GM15510 (cell line): ENCODE measurements at regions not wholly inside any gene's neighbourhood (a gene's known extent, or its start where the extent isn't known, plus 50 kb on each side); places are given as distances from the start of the nearest gene placed in this dataset.

ENCODE experiments used
- POLR2A ChIP-seq: IDR thresholded peaks from 3 replicates; pipeline ENCODE4 v1.6.1; 2011; ENCODE audit warnings: borderline replicate concordance; ENCODE audit not compliant: insufficient read length; ENCODE audit errors: extremely low read depth

DNA sequence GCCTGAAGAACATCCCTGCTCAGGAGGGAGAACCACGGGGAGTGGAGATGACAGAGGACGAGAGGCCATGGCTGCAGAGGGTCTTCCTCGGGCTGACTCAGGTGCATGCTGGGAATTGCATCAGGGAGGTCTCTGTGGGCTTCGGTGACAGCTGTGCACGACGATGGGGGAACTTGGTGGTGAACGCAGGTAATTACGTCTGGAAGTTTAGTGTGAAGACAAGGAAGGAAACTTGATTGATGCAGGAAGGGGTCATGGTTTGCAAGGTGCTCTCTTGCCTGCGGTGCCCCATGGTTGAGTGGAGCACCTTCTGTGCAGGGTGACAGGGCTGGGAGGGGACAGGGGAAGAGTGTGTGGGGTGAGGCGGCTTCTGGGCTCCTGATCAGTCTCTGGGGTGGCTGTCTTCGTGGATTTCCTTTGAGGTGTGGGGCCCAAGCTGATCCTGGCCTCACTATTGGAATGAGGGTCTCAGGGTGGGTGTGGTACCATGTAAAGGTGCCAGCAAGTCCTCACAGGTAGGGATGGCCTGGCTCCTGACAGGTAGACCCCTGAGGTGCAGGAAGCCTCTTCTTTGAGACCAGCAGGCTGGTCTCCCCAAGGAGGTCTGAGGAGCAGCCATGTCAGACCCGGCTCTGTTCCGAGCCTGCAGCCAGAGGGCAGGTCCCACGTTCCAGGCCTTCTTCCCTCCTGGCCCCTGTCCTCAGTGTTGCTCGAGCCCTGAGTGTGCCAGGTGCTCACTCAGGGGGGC, 1020.1 kb downstream of the TBC1D22A start:
- no peak for TF ChIP-seq POLR2A

DNA sequence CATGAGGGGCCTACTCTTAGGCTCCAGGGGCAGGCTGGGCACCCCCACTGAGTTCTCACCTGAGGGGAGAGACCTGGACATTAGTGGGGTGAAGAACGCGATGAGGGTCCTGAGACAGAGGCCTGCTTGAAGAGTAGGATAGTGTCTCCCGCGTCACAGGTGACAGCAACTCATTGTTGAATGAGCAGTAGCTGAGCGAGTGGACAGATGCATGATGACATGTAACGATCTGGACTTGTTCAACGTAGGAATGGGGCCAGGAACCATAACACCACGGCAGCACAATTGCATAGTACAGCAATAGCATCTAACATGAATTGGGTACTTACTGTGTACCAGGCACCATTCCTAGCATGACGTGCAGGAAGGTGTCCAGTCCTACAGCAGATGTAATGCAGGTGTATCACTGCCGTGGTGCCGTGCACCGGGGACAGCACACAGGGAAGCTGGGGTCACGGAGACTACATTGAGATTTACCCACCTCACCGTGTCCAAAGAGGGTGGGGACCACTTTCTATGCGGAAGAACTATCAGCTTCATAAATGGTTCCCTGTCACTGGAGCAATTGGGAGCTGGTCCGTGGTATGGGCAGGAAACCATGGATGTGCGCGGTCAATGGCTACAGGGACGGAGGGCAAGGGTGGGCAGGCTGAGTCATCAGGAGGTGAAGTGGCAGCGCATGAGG, 1019.1 kb downstream of the TBC1D22A start:
- TF ChIP-seq POLR2A: no peak

DNA sequence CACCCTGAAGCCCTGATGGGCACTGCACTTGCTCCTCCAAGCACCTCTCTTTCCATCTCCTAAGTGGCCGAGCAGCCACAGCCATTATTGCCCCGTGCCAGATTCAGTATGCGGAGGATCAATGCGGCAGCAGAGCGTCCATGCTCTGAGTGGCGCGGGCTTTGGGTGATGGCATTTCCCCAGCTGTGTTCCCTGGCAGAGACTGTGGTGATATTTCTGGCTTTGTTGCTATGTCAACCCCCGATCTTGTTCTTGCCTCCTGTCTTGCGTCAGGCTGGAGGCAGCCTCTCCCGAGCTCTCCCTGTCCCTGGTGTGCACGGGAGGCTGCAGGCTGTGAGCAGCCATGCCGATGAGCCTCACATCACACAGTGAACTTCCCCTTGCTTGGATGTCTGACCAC, 1018.6 kb downstream of the TBC1D22A start:
- no peak for TF ChIP-seq POLR2A

DNA sequence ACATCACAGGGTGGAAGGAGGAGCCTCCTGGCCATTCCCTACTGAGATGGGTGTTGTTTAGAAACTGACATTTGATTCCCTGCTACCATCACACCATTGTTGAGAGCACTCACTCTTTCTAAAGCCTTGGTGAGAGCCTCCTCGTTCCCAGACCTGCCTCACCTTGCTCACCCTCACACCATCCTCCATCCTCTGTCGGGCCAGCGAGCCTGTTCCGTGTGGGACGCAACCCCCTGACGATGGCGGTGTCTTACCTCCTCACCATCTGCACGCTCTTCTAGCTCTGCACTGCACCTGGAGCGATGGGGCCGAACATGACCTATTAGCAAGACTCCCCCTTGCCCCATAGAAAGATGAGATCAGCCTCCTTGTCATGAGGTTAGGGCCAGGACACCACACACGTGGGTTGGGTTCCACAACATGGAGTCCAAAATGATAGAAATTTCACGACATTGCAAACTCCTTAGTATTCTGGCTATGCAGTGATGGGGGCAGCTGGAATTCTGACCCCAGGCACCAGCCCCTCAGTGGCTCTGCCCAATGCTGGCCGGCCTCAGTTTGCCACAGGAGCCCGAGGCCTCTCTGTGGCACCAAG, 1017.9 kb downstream of the TBC1D22A start:
- no peak for TF ChIP-seq POLR2A

DNA sequence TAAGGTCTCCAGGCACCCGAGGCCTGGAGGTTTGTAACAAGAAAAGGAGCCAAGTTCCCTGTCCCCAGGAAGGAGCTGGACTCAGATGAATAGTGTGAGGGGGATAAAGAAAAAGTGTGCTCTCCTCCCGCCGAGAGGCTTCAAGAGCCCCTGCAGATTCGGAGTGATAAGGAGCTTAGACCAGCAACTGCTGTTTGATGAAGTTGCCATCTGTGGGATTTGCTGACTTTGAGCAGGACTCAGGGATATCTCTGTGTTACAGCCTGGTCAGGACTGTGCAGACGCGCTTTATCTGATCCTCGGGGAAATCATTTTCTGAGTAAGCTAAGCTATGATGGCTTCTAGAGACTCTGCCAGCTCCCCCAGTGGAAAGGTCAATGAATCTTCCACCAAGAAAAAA, 1017.0 kb downstream of the TBC1D22A start:
- TF ChIP-seq POLR2A: no peak

DNA sequence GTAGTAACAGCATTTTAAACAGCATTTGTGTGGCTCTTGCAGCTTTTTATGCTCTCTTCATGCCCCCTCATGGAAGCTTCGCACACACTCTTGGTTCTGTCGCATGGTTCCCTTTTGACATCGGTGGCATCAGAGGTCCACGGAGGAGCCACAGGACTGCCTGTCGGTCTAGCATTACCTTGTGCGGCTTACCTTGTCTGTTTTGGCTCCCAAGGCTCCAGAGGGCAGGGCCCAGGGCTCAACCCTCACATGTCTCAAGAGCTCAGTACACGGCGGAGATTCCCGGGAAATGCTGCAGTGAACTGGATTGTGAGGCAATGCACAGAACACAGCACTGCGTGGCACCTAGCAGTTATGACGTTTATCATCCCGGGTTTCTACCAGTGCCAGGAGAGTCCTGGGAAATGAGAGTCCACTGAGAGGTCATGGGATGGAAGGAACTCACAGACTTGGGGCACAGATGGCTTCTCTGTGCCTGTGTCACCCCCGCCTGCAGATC, 1015.8 kb downstream of the TBC1D22A start:
- TF ChIP-seq POLR2A: no peak

DNA sequence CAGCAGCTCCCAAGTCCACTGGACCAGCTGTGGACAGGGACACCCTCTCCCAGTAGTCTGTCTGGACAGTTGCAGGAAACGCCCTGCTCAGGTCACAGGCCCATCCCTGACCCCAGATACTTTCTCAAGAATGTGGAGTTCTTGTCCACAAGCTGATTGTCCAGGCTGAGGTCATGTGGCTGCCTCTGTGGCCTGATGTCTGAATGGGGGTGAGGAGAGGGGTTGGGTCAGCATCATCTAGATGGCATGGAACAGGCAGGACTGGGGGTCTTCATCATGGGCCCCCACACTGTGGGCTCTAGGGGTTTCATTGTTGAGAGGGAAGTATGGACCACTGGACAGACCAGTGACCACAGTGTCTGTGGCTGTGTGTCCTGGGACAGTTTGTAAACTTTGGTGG, 1015.0 kb downstream of the TBC1D22A start:
- TF ChIP-seq POLR2A: no peak

DNA sequence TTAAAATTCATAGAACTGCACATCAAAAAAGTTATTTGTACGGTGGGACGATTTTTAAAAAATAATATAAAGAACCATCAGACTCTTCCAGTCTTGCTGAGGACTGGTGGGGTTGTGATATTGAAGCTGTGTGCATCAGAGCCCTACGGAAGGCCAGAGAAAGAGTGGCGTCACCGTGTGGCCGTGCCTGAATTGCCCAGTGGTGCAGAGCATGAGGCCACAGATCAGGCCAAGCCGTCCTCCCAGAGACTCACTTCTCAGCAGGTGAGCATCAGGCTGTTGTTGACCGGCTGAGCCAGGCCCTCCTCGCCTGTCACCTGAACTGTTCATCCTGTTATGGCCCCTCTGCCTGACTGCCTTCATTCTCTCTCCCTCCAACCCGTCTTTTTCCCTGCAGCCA, 1013.9 kb downstream of the TBC1D22A start:
- TF ChIP-seq POLR2A: no peak

DNA sequence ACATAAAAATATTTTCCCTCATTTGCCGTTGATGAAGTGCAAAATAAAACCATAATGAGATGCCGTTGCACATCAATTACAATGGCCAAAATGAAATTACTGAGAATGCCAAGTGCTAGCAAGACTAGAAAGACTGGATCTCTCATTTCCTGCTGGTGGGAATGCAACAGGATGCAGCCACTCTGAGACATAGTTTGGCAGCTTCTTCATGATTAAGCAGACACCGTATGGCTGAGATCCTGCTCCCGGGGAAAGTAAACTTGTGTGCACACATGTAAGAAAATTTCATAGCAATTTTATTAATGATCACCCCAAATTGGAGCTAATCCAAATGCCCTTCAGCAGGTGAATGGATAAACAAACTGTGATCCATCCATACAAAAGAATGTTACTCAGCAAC, 1013.2 kb downstream of the TBC1D22A start:
- no peak for TF ChIP-seq POLR2A

DNA sequence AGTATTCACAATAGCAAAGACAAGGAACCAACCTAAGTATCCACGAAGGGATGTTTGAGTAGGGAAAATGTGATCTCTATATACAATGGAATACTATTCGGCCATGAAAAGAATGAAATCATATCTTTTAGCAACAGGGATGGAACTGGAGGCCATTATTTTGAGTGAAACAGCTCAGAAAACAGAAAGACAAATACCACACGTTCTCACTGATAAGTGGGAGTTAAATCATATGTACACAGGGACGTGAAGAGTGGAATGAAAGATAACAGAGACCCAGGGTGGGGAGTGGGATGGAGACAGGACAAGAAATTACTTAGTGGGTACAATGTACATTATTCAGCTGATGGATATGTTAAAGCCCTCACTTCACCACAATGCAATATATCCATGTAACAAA, 1012.7 kb downstream of the TBC1D22A start:
- TF ChIP-seq POLR2A: no peak

DNA sequence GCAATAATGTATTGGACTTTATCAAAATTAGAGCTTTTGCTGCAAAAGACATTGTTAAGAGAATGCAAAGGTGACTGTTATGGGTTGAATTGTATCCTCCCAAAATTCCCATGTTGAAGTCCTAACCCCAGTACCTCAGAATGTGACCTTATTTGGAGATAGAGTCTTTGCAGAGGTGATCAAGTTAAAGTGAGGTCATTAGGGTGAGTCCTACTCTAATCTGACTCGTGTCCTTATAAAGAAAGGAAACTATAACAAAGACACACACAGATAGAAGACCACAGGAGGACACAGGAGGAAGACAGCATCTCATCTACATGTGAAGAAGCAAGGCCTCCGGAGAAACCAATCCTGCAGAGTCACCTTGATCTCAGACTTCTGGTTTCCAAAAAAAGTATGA, 1011.2 kb downstream of the TBC1D22A start:
- no peak for TF ChIP-seq POLR2A

DNA sequence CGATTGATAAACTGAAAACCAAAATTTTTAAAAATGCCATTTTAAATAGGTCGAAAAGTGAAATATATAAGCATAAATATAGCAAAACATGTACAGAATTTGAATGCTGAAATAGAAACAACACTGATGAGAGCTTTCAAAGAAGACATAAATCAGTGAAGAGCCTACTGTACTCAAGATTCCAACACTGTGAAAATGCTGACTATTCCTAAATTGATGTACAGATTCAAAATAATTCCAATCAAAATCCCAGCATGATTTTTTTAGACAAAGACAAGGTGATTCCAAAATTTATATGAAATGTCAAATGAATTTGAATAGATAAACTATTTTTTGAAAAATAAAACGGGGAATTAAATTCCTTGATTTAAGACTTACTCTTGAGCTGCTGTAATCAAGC, 1010.4 kb downstream of the TBC1D22A start:
- TF ChIP-seq POLR2A: no peak

DNA sequence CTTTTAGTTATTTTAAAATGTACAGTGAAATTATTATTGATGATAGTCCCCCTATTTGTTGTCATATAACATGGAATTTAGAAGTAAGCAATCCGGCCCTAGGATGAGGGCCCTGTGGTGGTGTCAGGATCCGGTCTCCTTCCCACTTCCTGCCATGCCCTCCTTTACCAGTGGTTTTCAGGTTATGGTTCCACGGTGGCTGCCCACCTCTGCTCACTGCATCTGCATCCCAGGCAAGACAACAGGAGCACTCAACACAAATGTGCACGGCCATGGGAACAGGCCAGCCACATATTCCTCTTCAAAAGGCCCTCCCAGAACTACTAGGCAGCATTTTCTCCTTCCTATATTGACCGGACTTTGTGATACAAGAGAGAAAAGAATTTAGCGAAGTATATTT, 1007.2 kb downstream of the TBC1D22A start:
- TF ChIP-seq POLR2A: no peak

DNA sequence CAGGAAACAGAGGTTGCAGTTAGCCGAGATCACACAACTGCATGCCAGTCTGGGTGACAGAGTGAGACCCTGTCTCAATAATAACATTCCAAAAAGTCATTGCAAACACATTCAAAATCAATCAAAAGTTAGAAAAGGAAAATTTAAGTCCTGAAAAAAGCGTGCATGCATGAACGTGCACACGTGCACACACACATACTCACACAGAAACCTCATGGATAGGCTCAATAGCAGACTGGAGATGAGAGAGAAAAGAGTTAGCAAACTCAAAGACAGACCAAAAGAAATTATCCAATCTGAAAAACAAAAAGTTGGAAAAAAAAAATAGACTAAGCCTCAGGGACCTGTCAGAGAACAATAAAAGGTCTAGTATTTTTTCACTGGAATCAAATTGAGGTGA, 1005.6 kb downstream of the TBC1D22A start:
- TF ChIP-seq POLR2A: no peak

DNA sequence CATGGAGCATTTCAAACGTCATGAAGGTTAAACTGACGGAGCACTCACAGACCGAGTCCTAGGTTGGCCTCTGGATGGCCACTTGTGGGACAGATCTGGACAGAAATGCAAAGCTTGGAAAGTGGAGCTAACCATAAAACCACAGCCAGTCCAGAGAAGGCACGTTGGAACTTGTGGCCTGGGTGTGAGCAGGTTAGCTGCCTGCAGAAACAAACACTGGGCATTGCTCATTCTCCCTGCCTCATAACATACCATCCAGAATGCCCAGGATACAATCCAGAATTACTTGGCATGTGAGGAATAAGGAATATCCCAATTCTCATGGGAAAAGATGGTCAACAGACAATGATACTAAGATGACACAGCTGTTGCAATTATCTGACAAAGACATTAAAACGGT, 1005.0 kb downstream of the TBC1D22A start:
- TF ChIP-seq POLR2A: no peak

DNA sequence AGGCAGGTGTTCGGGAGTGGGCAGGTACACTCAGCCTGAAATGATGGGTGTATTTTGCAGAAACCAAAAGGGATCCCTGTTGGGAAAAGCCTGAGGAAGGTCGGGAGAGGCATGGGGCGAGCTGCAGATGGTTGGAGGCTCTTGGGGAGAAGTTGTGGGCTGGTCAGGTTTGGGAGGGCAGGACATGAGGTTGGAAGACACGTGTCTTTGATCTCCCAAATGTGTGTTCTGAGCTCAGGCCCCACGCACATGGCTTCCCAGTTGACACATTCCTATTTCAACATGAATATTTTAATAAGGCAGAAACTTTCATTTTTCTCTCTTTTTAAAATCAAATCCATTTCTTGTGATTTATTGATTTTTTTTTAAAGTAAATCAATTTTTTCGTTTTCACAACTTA, 1003.3 kb downstream of the TBC1D22A start:
- no peak for TF ChIP-seq POLR2A
